Stomach (tissue), 8 donors: ENCODE measurements at regions not wholly inside any gene's neighbourhood (a gene's known extent, or its start where the extent isn't known, plus 50 kb on each side); places are given as distances from the start of the nearest gene placed in this dataset.

Experiments used
- DNase-seq, 2 donors: peaks; one replicate each; pipeline versions ENCODE4 v3.0.0 to v3.0.0-alpha.2; 2013 to 2019
- H3K27ac ChIP-seq, 5 donors: fragments of 200-600 bp in 4 of 5; sonication (generic) in 4 of 5; one replicate each; pipeline ENCODE4 v1.5.1; 2013 to 2019; ENCODE audit warnings: mild to moderate bottlenecking in 1 of 5, moderate library complexity in 1 of 5
- H3K27me3 ChIP-seq, 3 donors: fragments of 200-600 bp; sonication (generic); one replicate each; pipeline ENCODE4 v1.5.1; 2017 to 2019; ENCODE audit warnings: mixed run types in 1 of 3
- H3K36me3 ChIP-seq, 4 donors: fragments of 200-600 bp; sonication (generic); 1 replicate in 3 of 4; 2 replicates in 1 of 4; pipeline ENCODE4 v1.5.1; 2016 to 2019
- H3K4me1 ChIP-seq, 4 donors: fragments of 200-600 bp; sonication (generic); one replicate each; pipeline ENCODE4 v1.5.1; 2016 to 2019
- H3K4me3 ChIP-seq, 4 donors: fragments of 200-600 bp; sonication (generic) in 3 of 4; one replicate each; pipeline ENCODE4 v1.5.1; 2016 to 2019; ENCODE audit warnings: mild to moderate bottlenecking in 1 of 4
- H3K9me3 ChIP-seq, 4 donors: fragments of 200-600 bp; sonication (generic); one replicate each; pipeline ENCODE4 v1.5.1; 2016 to 2019
- CTCF ChIP-seq, 7 experiments: fragments of 450-650 bp in 4 of 7; fragments of 200-600 bp in 3 of 7; sonication (generic) in 3 of 7; IDR thresholded peaks; one replicate each; pipeline ENCODE4 v1.5.1; 2016 to 2019; ENCODE audit warnings: antibody characterized with exemption in 7 of 7, control low read depth in 2 of 7, mild to moderate bottlenecking in 1 of 7
- EP300 ChIP-seq: sonication (generic); formaldehyde crosslinking; IDR thresholded peaks from one replicate; pipeline ENCODE4 v1.6.1; 2017; ENCODE audit warnings: antibody characterized with exemption
- POLR2A ChIP-seq, 4 donors: fragments of 450-650 bp; IDR thresholded peaks; one replicate each; pipeline ENCODE4 v1.6.1; 2016; ENCODE audit warnings: antibody characterized with exemption in 4 of 4, control low read depth in 2 of 4, mild to moderate bottlenecking in 1 of 4, moderate library complexity in 1 of 4
- POLR2AphosphoS5 ChIP-seq, 3 donors: sonication (generic); formaldehyde crosslinking; IDR thresholded peaks; one replicate each; pipeline ENCODE4 v1.6.1; 2016; ENCODE audit warnings: antibody characterized with exemption in 3 of 3
- WGBS, 5 donors: extraction: QIAGEN DNeasy Blood & Tissue Kit in 3 of 5; methylation state at CpG; one replicate each; pipeline versions ENCODE4 v1.1.5 to v1.1.7; 2013 to 2018; 5-methylcytosine and 5-hydroxymethylcytosine counted together
- intact Hi-C: fragments of 100-400 bp; cut with DNase I; formaldehyde crosslinking; loops from one replicate; pipeline ENCODE4 v1.15.1; 2023; ENCODE audit warnings: low total_unique reads
- donor health status: healthy with polysubstance abuse.
- donor health status: Bipolar disorder and iron deficiency.
- donor health status: healthy.

- DNase-seq: no peak
- intact Hi-C loops: no loop called here
- Histone ChIP-seq H3K36me3 (no peaks in the 10 kb centered on the region), H3K4me1 (no peaks in the 10 kb centered on the region), H3K4me3 (no peak overlapping the region), H3K27me3 (no peaks in the 10 kb centered on the region), H3K27ac (no peak overlapping the region), H3K9me3 (peaks cover 0 to 10% (median 5%) of the 10 kb centered on the region in 4 donors)
- WGBS, 5 donors: 64 to 71% (median 65%) methylated on average over 5 of the region's 5 CpGs
- TF ChIP-seq POLR2AphosphoS5 (IDR thresholded peaks at IDR 0.05) (no peak), EP300 (no peak), CTCF (IDR thresholded peaks at IDR 0.05) (no peak), POLR2A (IDR thresholded peaks at IDR 0.05) (no peak)
These were observed 125.8 kb downstream of the C6orf118 start for GRCh38 chr6:165183496-165184140.

GRCh38 chr6:165183071-165183470 is 126.3 kb downstream of the C6orf118 start:
- no peaks in the 10 kb centered on the region for H3K4me1 ChIP-seq
- H3K27me3 ChIP-seq: no peaks in the 10 kb centered on the region
- no peak overlapping the region for H3K27ac ChIP-seq
- H3K36me3 ChIP-seq: no peaks in the 10 kb centered on the region
- TF ChIP-seq POLR2A (IDR thresholded peaks at IDR 0.05) (no peak), POLR2AphosphoS5 (IDR thresholded peaks at IDR 0.05) (no peak), CTCF (IDR thresholded peaks at IDR 0.05) (no peak), EP300 (no peak)
- H3K4me3 ChIP-seq: no peak overlapping the region
- DNase-seq: no peak
- intact Hi-C loops: no loop called here
- peaks cover 0 to 10% (median 6%) of the 10 kb centered on the region in 4 donors for H3K9me3 ChIP-seq

GRCh38 chr6:165181951-165182414 is 127.4 kb downstream of the C6orf118 start:
- no peak for DNase-seq
- TF ChIP-seq EP300: no peak
- no peak for TF ChIP-seq CTCF (IDR thresholded peaks at IDR 0.05)
- TF ChIP-seq POLR2A (IDR thresholded peaks at IDR 0.05): no peak
- TF ChIP-seq POLR2AphosphoS5 (IDR thresholded peaks at IDR 0.05): no peak
- Histone ChIP-seq H3K4me3 (no peak overlapping the region), H3K9me3 (peaks cover 0 to 11% (median 7%) of the 10 kb centered on the region in 4 donors), H3K36me3 (no peaks in the 10 kb centered on the region), H3K27ac (no peak overlapping the region), H3K4me1 (no peaks in the 10 kb centered on the region), H3K27me3 (no peaks in the 10 kb centered on the region)
- intact Hi-C loops: no loop called here
- WGBS, 5 donors: 87 to 93% (median 90%) methylated on average over 6 of the region's 6 CpGs

- no peak overlapping the region for H3K4me3 ChIP-seq
- H3K4me1 ChIP-seq: no peaks in the 10 kb centered on the region
- no peak overlapping the region for H3K27ac ChIP-seq
- H3K27me3 ChIP-seq: no peaks in the 10 kb centered on the region
- 29 to 85% (median 63%) methylated on average over 1 of the region's 1 CpG for WGBS, 5 donors
- DNase-seq: no peak
- no peaks in the 10 kb centered on the region for H3K36me3 ChIP-seq
- TF ChIP-seq POLR2AphosphoS5 (IDR thresholded peaks at IDR 0.05): no peak
- H3K9me3 ChIP-seq: peaks cover 0 to 15% (median 7%) of the 10 kb centered on the region in 4 donors
- intact Hi-C loops: no loop called here
These were observed 131.3 kb downstream of the C6orf118 start for GRCh38 chr6:165178056-165178455.

- TF ChIP-seq CTCF (IDR thresholded peaks at IDR 0.05): no peak
- TF ChIP-seq POLR2A (IDR thresholded peaks at IDR 0.05): no peak
- TF ChIP-seq POLR2AphosphoS5 (IDR thresholded peaks at IDR 0.05): no peak
- TF ChIP-seq EP300: no peak
- Histone ChIP-seq H3K27me3 (no peaks in the 10 kb centered on the region), H3K4me1 (no peaks in the 10 kb centered on the region), H3K4me3 (no peak overlapping the region), H3K9me3 (peaks cover 0 to 9% (median 3%) of the 10 kb centered on the region in 4 donors), H3K27ac (no peak overlapping the region), H3K36me3 (no peaks in the 10 kb centered on the region)
- DNase-seq: no peak
- intact Hi-C loops: no loop called here
- WGBS, 5 donors: 85 to 90% (median 87%) methylated on average over 4 of the region's 4 CpGs
These were observed 135.9 kb downstream of the C6orf118 start for GRCh38 chr6:165173484-165173883.
